NAMALWA (cell line): ENCODE measurements at regions not wholly inside any gene's neighbourhood (a gene's known extent, or its start where the extent isn't known, plus 50 kb on each side); places are given as distances from the start of the nearest gene placed in this dataset.
A peak's percentile ranks its signal among the peaks of the same experiment; 100 is the strongest.
"Not testable (repeated sequence)": the region's sequence is repeated elsewhere in the genome, so short reads cannot be mapped to it uniquely, and the experiment has no call there.

Experiments
- DNase-seq: peaks from one replicate; pipeline ENCODE4 v3.0.0-alpha.2; 2015; ENCODE audit warnings: low spot score

GRCh38 chr18:47677952-47678351, 252.5 kb downstream of the SMAD2 start:
- DNase-seq, result peak; percentile 6

- no peak for DNase-seq
Observed at GRCh38 chr18:47669815-47670214, 260.6 kb downstream of the SMAD2 start.

- no peak for DNase-seq
Observed at GRCh38 chr18:47658498-47658897, 272.0 kb downstream of the SMAD2 start.

- DNase-seq, result no peak
Observed at GRCh38 chr18:47654988-47655387, 275.5 kb downstream of the SMAD2 start.

- DNase-seq, result no peak
Observed at GRCh38 chr18:47644896-47645295, 285.6 kb downstream of the SMAD2 start.

GRCh38 chr18:47637551-47637950, 292.9 kb downstream of the SMAD2 start:
- not testable (repeated sequence) for DNase-seq

- no peak for DNase-seq
Observed at GRCh38 chr18:47635416-47635815, 295.0 kb downstream of the SMAD2 start.

- DNase-seq, result no peak
Observed at GRCh38 chr18:47632970-47633635, 297.4 kb downstream of the SMAD2 start.

GRCh38 chr18:47628893-47629292, 301.6 kb downstream of the SMAD2 start:
- no peak for DNase-seq

- DNase-seq, result no peak
Observed at GRCh38 chr18:47628240-47628781, 302.1 kb downstream of the SMAD2 start.

- DNase-seq, result no peak
Observed at GRCh38 chr18:47627030-47627429, 303.4 kb downstream of the SMAD2 start.

- DNase-seq, result no peak
Observed at GRCh38 chr18:47619771-47620448, 310.5 kb downstream of the SMAD2 start.

- DNase-seq, result no peak
Observed at GRCh38 chr18:47618758-47619157, 311.7 kb downstream of the SMAD2 start.

GRCh38 chr18:47615043-47615442, 315.4 kb downstream of the SMAD2 start:
- DNase-seq, result no peak

- no peak for DNase-seq
Observed at GRCh38 chr18:47613929-47614328, 316.5 kb downstream of the SMAD2 start.

- no peak for DNase-seq
Observed at GRCh38 chr18:47611649-47612048, 318.8 kb downstream of the SMAD2 start.

GRCh38 chr18:47606526-47606925, 323.9 kb downstream of the SMAD2 start:
- no peak for DNase-seq

GRCh38 chr18:47605093-47605492, 325.4 kb downstream of the SMAD2 start:
- no peak for DNase-seq

- DNase-seq, result peak; percentile 26
Observed at GRCh38 chr18:47604021-47604420, 326.4 kb downstream of the SMAD2 start.

GRCh38 chr18:47603158-47603557, 327.3 kb downstream of the SMAD2 start:
- no peak for DNase-seq

- no peak for DNase-seq
Observed at GRCh38 chr18:47602273-47602897, 328.1 kb downstream of the SMAD2 start.

GRCh38 chr18:47601581-47602272, 328.7 kb downstream of the SMAD2 start:
- DNase-seq, result no peak
